CD4-positive, alpha-beta T cell (primary cell): ENCODE measurements at regions not wholly inside any gene's neighbourhood (a gene's known extent, or its start where the extent isn't known, plus 50 kb on each side); places are given as distances from the start of the nearest gene placed in this dataset.

ENCODE experiments used
- ATAC-seq: fragments of 200-7000 bp; cut with Tn5 transposase; one replicate; pipeline ENCODE4 v1.10.0; 2022; ENCODE audit warnings: mild to moderate bottlenecking; ENCODE audit not compliant: poor library complexity
- CTCF ChIA-PET: fragments of 350-600 bp; sonication (Branson Sonifier 250); formaldehyde crosslinking; loops from one replicate; lab custom pipeline; 2021; ENCODE audit warnings: antibody characterized with exemption, inconsistent platforms; lab: Charles Lee
- POLR2A ChIA-PET: fragments of 350-600 bp; sonication (Branson Sonifier 250); formaldehyde crosslinking; loops from one replicate; lab custom pipeline; 2021; ENCODE audit warnings: antibody characterized with exemption, inconsistent platforms; lab: Charles Lee
- DNase-seq, 14 experiments: peaks; one replicate each; pipeline ENCODE4 v3.0.0-alpha.2; 2013 to 2020; ENCODE audit warnings: mixed read lengths in 2 of 14
- H3K27ac ChIP-seq, 2 donors: one replicate each; pipeline versions ENCODE4 v1.5.1 to v1.7.0; 2013; ENCODE audit warnings: low read length in 2 of 2, low read depth in 1 of 2, mild to moderate bottlenecking in 1 of 2
- H3K27me3 ChIP-seq, 2 experiments: 1 replicate in 1 of 2; 2 replicates in 1 of 2; pipeline versions ENCODE4 v1.6.1 to v1.7.0; 2013; ENCODE audit warnings: low read length in 2 of 2, control low read depth in 1 of 2, mild to moderate bottlenecking in 1 of 2, moderate library complexity in 1 of 2; ENCODE audit not compliant: insufficient read depth in 2 of 2, control insufficient read depth in 1 of 2
- H3K36me3 ChIP-seq: one replicate; pipeline ENCODE4 v1.6.1; 2013; ENCODE audit warnings: low read length, control low read depth; ENCODE audit not compliant: insufficient read depth
- H3K4me1 ChIP-seq: one replicate; pipeline ENCODE4 v1.6.1; 2013; ENCODE audit warnings: low read length, control low read depth; ENCODE audit not compliant: insufficient read depth
- H3K4me3 ChIP-seq: one replicate; pipeline ENCODE4 v1.5.1; 2013; ENCODE audit warnings: mild to moderate bottlenecking, low read length, moderate library complexity
- H3K9me3 ChIP-seq, 2 experiments: 1 replicate in 1 of 2; 2 replicates in 1 of 2; pipeline versions ENCODE4 v1.6.1 to v1.7.0; 2013; ENCODE audit warnings: low read length in 2 of 2, mild to moderate bottlenecking in 2 of 2, control low read depth in 1 of 2, moderate library complexity in 1 of 2; ENCODE audit not compliant: control insufficient read depth in 1 of 2, insufficient read depth in 1 of 2
- H3K27ac Mint-ChIP-seq: one replicate; pipeline ENCODE4 v1.8.0; 2020; ENCODE audit warnings: mixed read lengths
- H3K27me3 Mint-ChIP-seq: one replicate; pipeline ENCODE4 v1.8.0; 2021; ENCODE audit warnings: mixed read lengths
- H3K36me3 Mint-ChIP-seq: one replicate; pipeline ENCODE4 v1.8.0; 2021; ENCODE audit warnings: low read depth, mixed read lengths
- H3K4me1 Mint-ChIP-seq: one replicate; pipeline ENCODE4 v1.8.0; 2021; ENCODE audit warnings: low read depth, mixed read lengths
- H3K4me3 Mint-ChIP-seq: one replicate; pipeline ENCODE4 v1.8.0; 2020; ENCODE audit warnings: mild to moderate bottlenecking, mixed read lengths
- H3K9me3 Mint-ChIP-seq: one replicate; pipeline ENCODE4 v1.8.0; 2020; ENCODE audit warnings: mixed read lengths
- CTCF ChIP-seq: fragments of 200-600 bp; IDR thresholded peaks from one replicate; pipeline ENCODE4 v1.8.0; 2022; ENCODE audit warnings: antibody characterized with exemption, mild to moderate bottlenecking
- intact Hi-C, 2 experiments: fragments of 100-400 bp; cut with DNase I in 1 of 2; cut with micrococcal nuclease in 1 of 2; formaldehyde crosslinking; loops; one replicate each; pipeline versions ENCODE4 v1.15.1 to v1.9.0; 2023 to 2025; cut with DNase I, micrococcal nuclease

GRCh38 chr3:43791246-43791645 lies 100.5 kb downstream of the ABHD5 start:
- Mint-ChIP-seq H3K4me1 (no peaks in the 10 kb centered on the region), H3K27me3 (peaks cover 37% of the 10 kb centered on the region), H3K9me3 (no peaks in the 10 kb centered on the region), H3K27ac (no peak overlapping the region), H3K36me3 (no peaks in the 10 kb centered on the region), H3K4me3 (no peak overlapping the region)
- no peak for ATAC-seq
- intact Hi-C loops, result no loop called here
- POLR2A ChIA-PET, result no interaction called here
- DNase-seq, result no peak
- CTCF ChIA-PET, result no interaction called here
- H3K36me3 ChIP-seq, result no peaks in the 10 kb centered on the region
- no peak overlapping the region for H3K27ac ChIP-seq
- no peak for TF ChIP-seq CTCF
- H3K4me1 ChIP-seq, result no peaks in the 10 kb centered on the region
- no peaks in the 10 kb centered on the region for H3K9me3 ChIP-seq
- H3K4me3 ChIP-seq, result no peak overlapping the region
- H3K27me3 ChIP-seq, result peaks cover 0 to 5% of the 10 kb centered on the region in 2 experiments

GRCh38 chr3:43792904-43793303 lies 102.2 kb downstream of the ABHD5 start:
- no peak for TF ChIP-seq CTCF
- peaks cover 44% of the 10 kb centered on the region for H3K27me3 Mint-ChIP-seq
- no peak overlapping the region for H3K27ac ChIP-seq
- no peaks in the 10 kb centered on the region for H3K9me3 Mint-ChIP-seq
- no peaks in the 10 kb centered on the region for H3K4me1 Mint-ChIP-seq
- H3K27me3 ChIP-seq, result peaks cover 0 to 5% of the 10 kb centered on the region in 2 experiments
- H3K9me3 ChIP-seq, result no peaks in the 10 kb centered on the region
- H3K36me3 Mint-ChIP-seq, result no peaks in the 10 kb centered on the region
- ATAC-seq (no peak), DNase-seq (no peak)
- no peak overlapping the region for H3K27ac Mint-ChIP-seq
- POLR2A ChIA-PET, result no interaction called here
- H3K36me3 ChIP-seq, result no peaks in the 10 kb centered on the region
- no peak overlapping the region for H3K4me3 ChIP-seq
- no peaks in the 10 kb centered on the region for H3K4me1 ChIP-seq
- CTCF ChIA-PET, result no interaction called here
- H3K4me3 Mint-ChIP-seq, result no peak overlapping the region
- intact Hi-C loops, result no loop called here

GRCh38 chr3:43793648-43794372 lies 103.1 kb downstream of the ABHD5 start:
- H3K4me3 ChIP-seq, result no peak overlapping the region
- ATAC-seq, result no peak
- H3K27ac ChIP-seq, result no peak overlapping the region
- H3K36me3 ChIP-seq, result no peaks in the 10 kb centered on the region
- TF ChIP-seq CTCF, result no peak
- H3K4me3 Mint-ChIP-seq, result no peak overlapping the region
- H3K4me1 Mint-ChIP-seq, result no peaks in the 10 kb centered on the region
- no peak for DNase-seq
- intact Hi-C loops, result no loop called here
- peaks cover 44% of the 10 kb centered on the region for H3K27me3 Mint-ChIP-seq
- H3K9me3 ChIP-seq, result no peaks in the 10 kb centered on the region
- H3K27me3 ChIP-seq, result peaks cover 0 to 5% of the 10 kb centered on the region in 2 experiments
- CTCF ChIA-PET, result no interaction called here
- no peaks in the 10 kb centered on the region for H3K4me1 ChIP-seq
- H3K27ac Mint-ChIP-seq, result no peak overlapping the region
- no peaks in the 10 kb centered on the region for H3K36me3 Mint-ChIP-seq
- H3K9me3 Mint-ChIP-seq, result no peaks in the 10 kb centered on the region
- POLR2A ChIA-PET, result no interaction called here
